AG04450 (cell line): ENCODE measurements at regions not wholly inside any gene's neighbourhood (a gene's known extent, or its start where the extent isn't known, plus 50 kb on each side); places are given as distances from the start of the nearest gene placed in this dataset.

Experiments used
- CTCF ChIA-PET: fragments of 300-600, 350-600 bp; formaldehyde crosslinking; extraction: SDS; loops from one replicate; lab custom pipeline; 2022; ENCODE audit warnings: antibody characterized with exemption, inconsistent platforms; lab: Charles Lee
- POLR2A ChIA-PET: fragments of 350-600 bp; formaldehyde crosslinking; extraction: SDS; loops from one replicate; lab custom pipeline; 2021; ENCODE audit warnings: antibody characterized with exemption, inconsistent platforms; lab: Yijun Ruan, JAX
- DNase-seq: peaks from one replicate; pipeline ENCODE4 v3.0.0-alpha.2; 2011; ENCODE audit warnings: low read depth, low spot score
- H3K27ac ChIP-seq: one replicate; pipeline ENCODE4 v1.5.1; 2012; ENCODE audit warnings: low read depth, low read length, control low read depth
- H3K27me3 ChIP-seq: one replicate; pipeline ENCODE4 v1.6.0; 2012; ENCODE audit warnings: low read length; ENCODE audit not compliant: control insufficient read depth, insufficient read depth
- H3K4me3 ChIP-seq: 2 replicates; pipeline ENCODE4 v1.5.1; 2011; ENCODE audit warnings: mild to moderate bottlenecking, low read depth, low read length, control low read depth
- H3K9me3 ChIP-seq: 2 replicates; pipeline ENCODE4 v1.5.1; 2012; ENCODE audit warnings: low read length; ENCODE audit not compliant: control insufficient read depth, insufficient read depth
- TF ChIP-seq, protein P1 (sequence below): IDR thresholded peaks from 2 replicates; pipeline ENCODE4 v1.5.1; 2011; ENCODE audit warnings: low read depth, low read length, control low read depth, inconsistent platforms

DNA sequence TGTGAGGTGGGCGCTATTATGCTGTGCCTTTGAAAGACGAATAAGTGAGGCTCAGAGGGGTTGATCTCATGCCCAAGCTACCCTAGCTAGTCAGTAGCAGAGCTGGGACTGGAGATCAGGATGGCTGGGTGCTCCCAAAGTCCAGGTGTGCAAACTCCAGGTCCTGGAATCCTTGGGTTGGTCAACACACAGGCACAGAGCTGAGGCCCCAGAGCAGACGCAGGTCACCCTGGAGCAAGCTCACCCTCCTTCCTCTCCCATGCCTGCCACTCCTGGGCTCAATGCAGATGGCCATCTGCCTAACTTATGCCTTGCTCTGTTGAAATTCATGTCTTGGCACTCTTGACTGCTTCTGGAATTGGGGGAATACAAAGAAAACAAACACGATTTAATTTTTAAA lies 587.2 kb downstream of the PTPRU start:
- peaks cover 5% of the 10 kb centered on the region; the same call in 1 of the 2 replicates for H3K9me3 ChIP-seq
- ChIA-PET POLR2A (no interaction called here), CTCF (no interaction called here)
- TF ChIP-seq, protein P1, sequence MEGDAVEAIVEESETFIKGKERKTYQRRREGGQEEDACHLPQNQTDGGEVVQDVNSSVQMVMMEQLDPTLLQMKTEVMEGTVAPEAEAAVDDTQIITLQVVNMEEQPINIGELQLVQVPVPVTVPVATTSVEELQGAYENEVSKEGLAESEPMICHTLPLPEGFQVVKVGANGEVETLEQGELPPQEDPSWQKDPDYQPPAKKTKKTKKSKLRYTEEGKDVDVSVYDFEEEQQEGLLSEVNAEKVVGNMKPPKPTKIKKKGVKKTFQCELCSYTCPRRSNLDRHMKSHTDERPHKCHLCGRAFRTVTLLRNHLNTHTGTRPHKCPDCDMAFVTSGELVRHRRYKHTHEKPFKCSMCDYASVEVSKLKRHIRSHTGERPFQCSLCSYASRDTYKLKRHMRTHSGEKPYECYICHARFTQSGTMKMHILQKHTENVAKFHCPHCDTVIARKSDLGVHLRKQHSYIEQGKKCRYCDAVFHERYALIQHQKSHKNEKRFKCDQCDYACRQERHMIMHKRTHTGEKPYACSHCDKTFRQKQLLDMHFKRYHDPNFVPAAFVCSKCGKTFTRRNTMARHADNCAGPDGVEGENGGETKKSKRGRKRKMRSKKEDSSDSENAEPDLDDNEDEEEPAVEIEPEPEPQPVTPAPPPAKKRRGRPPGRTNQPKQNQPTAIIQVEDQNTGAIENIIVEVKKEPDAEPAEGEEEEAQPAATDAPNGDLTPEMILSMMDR: no peak
- no peaks in the 10 kb centered on the region for H3K27me3 ChIP-seq
- H3K4me3 ChIP-seq: no peak overlapping the region
- no peak for DNase-seq
- no peak overlapping the region for H3K27ac ChIP-seq

DNA sequence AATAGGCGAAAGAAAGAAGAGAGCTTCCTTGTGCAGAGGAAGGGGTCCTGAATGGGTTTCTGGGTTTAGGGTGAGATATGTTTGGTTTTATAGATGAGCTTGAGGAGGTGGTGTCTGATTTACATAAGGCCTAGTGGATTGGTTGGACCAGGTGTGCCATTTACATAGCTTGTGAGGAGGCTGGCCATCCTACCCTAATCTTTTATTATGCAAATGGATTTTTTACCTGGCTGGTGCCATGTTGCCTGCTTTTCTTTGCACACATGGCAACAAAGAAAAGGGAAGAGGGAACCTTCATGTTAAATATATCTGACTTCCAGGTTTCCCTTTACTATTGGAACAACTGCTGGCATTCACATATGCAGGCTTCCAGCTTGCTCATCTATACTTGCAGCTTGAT lies 585.3 kb downstream of the PTPRU start:
- peaks cover 5% of the 10 kb centered on the region; the same call in 1 of the 2 replicates for H3K9me3 ChIP-seq
- no peak overlapping the region for H3K27ac ChIP-seq
- H3K4me3 ChIP-seq: no peak overlapping the region
- DNase-seq: no peak
- ChIA-PET CTCF (no interaction called here), POLR2A (no interaction called here)
- TF ChIP-seq, protein P1: no peak
- H3K27me3 ChIP-seq: no peaks in the 10 kb centered on the region

DNA sequence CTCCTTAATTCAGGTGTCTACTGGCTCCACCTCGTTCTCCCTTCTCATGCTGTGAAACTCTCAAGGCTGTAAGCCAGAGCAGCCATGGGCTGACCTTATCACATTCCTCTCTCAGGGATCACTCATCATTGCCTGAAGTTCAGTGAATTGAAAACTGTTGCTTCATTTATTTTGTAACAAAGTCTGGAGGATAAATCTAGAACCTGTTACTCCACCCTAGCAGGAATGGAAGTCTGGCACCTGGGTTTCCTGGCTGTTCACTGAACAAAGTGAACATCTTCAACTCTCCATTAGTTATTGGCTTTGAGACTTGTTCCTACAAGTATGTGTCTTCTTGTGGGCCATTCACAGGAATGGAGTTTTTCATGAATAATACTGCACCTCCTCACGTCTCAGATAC lies 584.1 kb downstream of the PTPRU start:
- Histone ChIP-seq H3K9me3 (peaks cover 4% of the 10 kb centered on the region; the same call in 1 of the 2 replicates), H3K27ac (no peak overlapping the region), H3K27me3 (no peaks in the 10 kb centered on the region), H3K4me3 (no peak overlapping the region)
- TF ChIP-seq, protein P1: no peak
- POLR2A ChIA-PET: no interaction called here
- no peak for DNase-seq
- CTCF ChIA-PET: no interaction called here

DNA sequence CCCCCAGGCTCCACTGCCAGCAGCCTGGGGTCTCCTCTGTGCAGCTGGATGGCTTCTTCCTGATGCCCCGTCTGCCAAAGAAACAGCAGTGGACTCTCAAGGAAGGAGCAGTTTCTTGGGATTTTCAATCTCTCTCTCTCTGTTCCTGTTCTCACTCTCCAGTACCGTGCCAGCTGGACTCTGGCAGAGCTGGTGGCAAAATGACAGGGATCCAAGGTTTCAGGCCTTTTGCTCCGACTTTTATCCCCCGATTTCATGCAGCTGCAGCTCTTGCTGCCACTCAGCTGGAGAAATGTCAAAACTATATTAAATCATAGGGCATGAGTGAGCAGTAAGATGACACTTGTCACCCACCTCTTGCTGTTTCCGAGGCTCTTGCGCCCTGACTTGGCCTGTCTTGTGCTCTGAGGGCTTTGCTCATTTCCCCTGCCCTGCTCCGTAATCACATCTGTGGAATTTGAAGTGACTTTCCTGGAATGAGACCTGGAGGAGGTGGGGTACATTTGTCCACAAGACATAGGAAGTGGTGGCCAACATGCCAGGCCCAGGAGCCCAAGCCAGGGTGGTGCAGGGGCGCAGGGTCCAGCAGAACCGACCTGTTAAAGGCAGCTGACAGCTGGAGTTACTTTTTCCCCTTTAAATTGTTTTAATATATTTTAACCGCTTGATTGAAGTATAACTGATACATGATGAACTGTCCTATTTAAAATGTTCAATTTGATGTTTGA lies 576.2 kb downstream of the PTPRU start:
- Histone ChIP-seq H3K9me3 (no peaks in the 10 kb centered on the region), H3K27ac (no peak overlapping the region), H3K4me3 (no peak overlapping the region), H3K27me3 (peaks cover 10% of the 10 kb centered on the region)
- DNase-seq: no peak
- TF ChIP-seq, protein P1: no peak
- CTCF ChIA-PET: no interaction called here
- POLR2A ChIA-PET: no interaction called here

DNA sequence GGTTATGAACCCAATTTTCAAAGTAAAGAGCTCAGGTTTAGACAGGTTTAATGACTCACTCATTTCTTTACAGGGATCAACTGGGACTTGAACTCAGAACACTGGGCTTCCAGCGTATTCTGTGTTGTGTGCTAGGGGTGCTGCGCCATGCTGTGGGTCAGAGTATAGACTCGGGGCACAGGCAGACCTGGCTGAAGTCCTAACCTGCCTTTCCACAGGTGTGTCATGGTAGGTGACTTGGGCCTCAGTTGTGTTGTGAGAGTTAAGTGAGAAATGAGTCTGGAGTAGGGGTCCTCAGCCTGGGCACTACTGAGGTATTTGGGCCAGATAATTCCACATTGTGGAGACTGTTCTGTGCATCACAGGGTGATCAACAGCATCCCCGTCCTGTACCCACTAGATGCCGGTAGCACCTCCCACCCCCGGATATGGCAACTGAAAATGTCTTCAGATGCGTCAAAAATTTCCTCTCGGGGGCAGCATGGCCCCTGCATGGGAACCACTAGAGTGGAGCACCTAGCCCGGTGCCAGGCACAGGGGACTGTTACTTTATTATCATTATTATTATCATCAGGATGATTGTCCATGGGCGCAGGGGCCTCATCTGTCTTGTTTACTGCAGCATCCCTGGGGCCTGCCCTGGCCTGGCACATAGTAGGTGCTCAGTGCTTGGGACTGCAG lies 575.5 kb downstream of the PTPRU start:
- ChIA-PET POLR2A (no interaction called here), CTCF (no interaction called here)
- Histone ChIP-seq H3K27me3 (peaks cover 10% of the 10 kb centered on the region), H3K27ac (no peak overlapping the region), H3K9me3 (no peaks in the 10 kb centered on the region), H3K4me3 (no peak overlapping the region)
- TF ChIP-seq, protein P1: no peak
- no peak for DNase-seq
